Natural killer cell (primary cell): ENCODE measurements at regions not wholly inside any gene's neighbourhood (a gene's known extent, or its start where the extent isn't known, plus 50 kb on each side); places are given as distances from the start of the nearest gene placed in this dataset.

Experiments used
- ATAC-seq, 3 donors: fragments of 150-1000 bp in 2 of 3; fragments of 200-7000 bp in 1 of 3; cut with Tn5 transposase; 1 replicate in 1 of 3; 2 replicates in 2 of 3; pipeline ENCODE4 v1.10.0; 2021; ENCODE audit warnings: mild to moderate bottlenecking in 2 of 3, moderate library complexity in 2 of 3
- DNase-seq, 2 donors: peaks; one replicate each; pipeline versions ENCODE4 v3.0.0 to v3.0.0-alpha.2; 2013 to 2021; ENCODE audit warnings: mixed read lengths in 1 of 2
- H3K27ac ChIP-seq: one replicate; pipeline ENCODE4 v1.5.1; 2013; ENCODE audit warnings: mild to moderate bottlenecking, low read length
- H3K27me3 ChIP-seq: one replicate; pipeline ENCODE4 v1.6.1; 2013; ENCODE audit warnings: low read length; ENCODE audit not compliant: control insufficient read depth, insufficient read depth
- H3K36me3 ChIP-seq: one replicate; pipeline ENCODE4 v1.6.1; 2013; ENCODE audit warnings: low read length; ENCODE audit not compliant: control insufficient read depth, insufficient read depth
- H3K4me1 ChIP-seq: one replicate; pipeline ENCODE4 v1.6.1; 2013; ENCODE audit warnings: low read length; ENCODE audit not compliant: control insufficient read depth, insufficient read depth
- H3K4me3 ChIP-seq: one replicate; pipeline ENCODE4 v1.5.1; 2013; ENCODE audit warnings: low read length
- H3K9me3 ChIP-seq: one replicate; pipeline ENCODE4 v1.6.1; 2013; ENCODE audit warnings: low read length; ENCODE audit not compliant: control insufficient read depth, insufficient read depth
- H3K27ac Mint-ChIP-seq, 2 donors: one replicate each; pipeline ENCODE4 v1.8.0; 2022; ENCODE audit warnings: mild to moderate bottlenecking in 2 of 2, mixed read lengths in 2 of 2, moderate library complexity in 1 of 2
- H3K27me3 Mint-ChIP-seq, 2 donors: one replicate each; pipeline ENCODE4 v1.8.0; 2022; ENCODE audit warnings: low read depth in 2 of 2, mixed read lengths in 2 of 2
- H3K36me3 Mint-ChIP-seq: one replicate; pipeline ENCODE4 v1.8.0; 2022; ENCODE audit warnings: mixed read lengths
- H3K4me1 Mint-ChIP-seq, 2 donors: one replicate each; pipeline ENCODE4 v1.8.0; 2022; ENCODE audit warnings: mixed read lengths in 2 of 2
- H3K4me3 Mint-ChIP-seq: one replicate; pipeline ENCODE4 v1.8.0; 2022; ENCODE audit warnings: mild to moderate bottlenecking, moderate library complexity, mixed read lengths
- H3K9me3 Mint-ChIP-seq, 2 donors: one replicate each; pipeline ENCODE4 v1.8.0; 2022; ENCODE audit warnings: mixed read lengths in 2 of 2
- CTCF ChIP-seq: fragments of 200-600 bp; IDR thresholded peaks from one replicate; pipeline ENCODE4 v1.8.0; 2022; ENCODE audit warnings: antibody characterized with exemption
- WGBS: methylation state at CpG from one replicate; pipeline ENCODE4 v1.1.7; 2013; ENCODE audit warnings: missing lambda C conversion rate; ENCODE audit not compliant: insufficient coverage; 5-methylcytosine and 5-hydroxymethylcytosine counted together
- intact Hi-C: fragments of 100-400 bp; cut with micrococcal nuclease; formaldehyde crosslinking; loops from one replicate; pipeline ENCODE4 v1.14.2; 2022

GRCh38 chr13:105537113-105537512, 998.3 kb downstream of the EFNB2 start:
- Histone ChIP-seq H3K4me1 (no peaks in the 10 kb centered on the region), H3K27me3 (no peaks in the 10 kb centered on the region), H3K9me3 (no peaks in the 10 kb centered on the region), H3K36me3 (no peaks in the 10 kb centered on the region), H3K4me3 (no peak overlapping the region), H3K27ac (no peak overlapping the region)
- intact Hi-C loops: no loop called here
- Mint-ChIP-seq H3K36me3 (no peaks in the 10 kb centered on the region), H3K27ac (no peak overlapping the region), H3K4me3 (no peak overlapping the region), H3K27me3 (no peaks in the 10 kb centered on the region), H3K9me3 (peaks cover 3 to 6% of the 10 kb centered on the region in 2 donors), H3K4me1 (no peaks in the 10 kb centered on the region)
- WGBS: 97% methylated on average over 2 of the region's 7 CpGs
- DNase-seq: no peak
- no peak for TF ChIP-seq CTCF
- no peak for ATAC-seq

GRCh38 chr13:105530468-105530867, 1005.0 kb downstream of the EFNB2 start:
- Mint-ChIP-seq H3K9me3 (peaks cover 6 to 10% of the 10 kb centered on the region in 2 donors), H3K27ac (no peak overlapping the region), H3K36me3 (no peaks in the 10 kb centered on the region), H3K4me1 (no peaks in the 10 kb centered on the region), H3K27me3 (no peaks in the 10 kb centered on the region), H3K4me3 (no peak overlapping the region)
- WGBS: 100% methylated on average over 1 of the region's 3 CpGs
- intact Hi-C loops: no loop called here
- Histone ChIP-seq H3K36me3 (no peaks in the 10 kb centered on the region), H3K4me1 (no peaks in the 10 kb centered on the region), H3K4me3 (no peak overlapping the region), H3K27ac (no peak overlapping the region), H3K9me3 (no peaks in the 10 kb centered on the region), H3K27me3 (no peaks in the 10 kb centered on the region)
- DNase-seq (no peak), ATAC-seq (no peak)
- no peak for TF ChIP-seq CTCF

- 88% methylated on average over 5 of the region's 5 CpGs for WGBS
- no peaks in the 10 kb centered on the region for H3K27me3 Mint-ChIP-seq
- ATAC-seq: no peak
These were observed 1008.3 kb downstream of the EFNB2 start for GRCh38 chr13:105527127-105527526.

More at GRCh38 chr13:105527127-105527526, 1008.3 kb downstream of the EFNB2 start:
- H3K27ac ChIP-seq: no peak overlapping the region
- H3K4me1 ChIP-seq: no peaks in the 10 kb centered on the region
- no peaks in the 10 kb centered on the region for H3K27me3 ChIP-seq
- Mint-ChIP-seq H3K27ac (no peak overlapping the region), H3K4me3 (no peak overlapping the region), H3K4me1 (no peaks in the 10 kb centered on the region), H3K9me3 (peaks cover 4 to 15% of the 10 kb centered on the region in 2 donors), H3K36me3 (no peaks in the 10 kb centered on the region)
- TF ChIP-seq CTCF: no peak
- no peaks in the 10 kb centered on the region for H3K9me3 ChIP-seq
- intact Hi-C loops: no loop called here
- DNase-seq: no peak
- no peak overlapping the region for H3K4me3 ChIP-seq
- no peaks in the 10 kb centered on the region for H3K36me3 ChIP-seq
